Right lobe of liver (tissue), 6 donors: ENCODE measurements at regions not wholly inside any gene's neighbourhood (a gene's known extent, or its start where the extent isn't known, plus 50 kb on each side); places are given as distances from the start of the nearest gene placed in this dataset.

Experiments used
- ATAC-seq, 4 donors: fragments of 200-7000 bp; cut with Tn5 transposase; one replicate each; pipeline ENCODE4 v1.9.1; 2020; ENCODE audit warnings: mild to moderate bottlenecking in 4 of 4, moderate library complexity in 4 of 4
- DNase-seq, 3 donors: peaks; one replicate each; pipeline ENCODE4 v3.0.0-alpha.2; 2020
- H3K27ac ChIP-seq, 3 donors: fragments of 200-600 bp; one replicate each; pipeline ENCODE4 v1.8.0; 2022
- H3K27me3 ChIP-seq, 2 donors: fragments of 200-600 bp; one replicate each; pipeline ENCODE4 v1.8.0; 2022
- H3K36me3 ChIP-seq, 4 donors: fragments of 200-600 bp; sonication (generic) in 1 of 4; one replicate each; pipeline versions ENCODE4 v1.5.1 to v1.8.0; 2017 to 2022; ENCODE audit warnings: control low read depth in 1 of 4
- H3K4me1 ChIP-seq, 4 donors: fragments of 200-600 bp; sonication (generic) in 1 of 4; one replicate each; pipeline versions ENCODE4 v1.5.1 to v1.8.0; 2017 to 2022; ENCODE audit warnings: control low read depth in 1 of 4
- H3K4me3 ChIP-seq, 3 donors: fragments of 200-600 bp; one replicate each; pipeline ENCODE4 v1.8.0; 2022
- H3K9me3 ChIP-seq, 4 donors: fragments of 200-600 bp; sonication (generic) in 1 of 4; one replicate each; pipeline versions ENCODE4 v1.5.1 to v1.8.0; 2017 to 2022; ENCODE audit warnings: control low read depth in 1 of 4
- POLR2A ChIP-seq: fragments of 450-650 bp; IDR thresholded peaks from one replicate; pipeline ENCODE4 v1.6.1; 2017; ENCODE audit warnings: antibody characterized with exemption, mild to moderate bottlenecking
- WGBS: methylation state at CpG from one replicate; pipeline ENCODE4 v1.1.6; 2018; ENCODE audit warnings: low coverage, low lambda C conversion rate; ENCODE audit not compliant: insufficient coverage; ENCODE audit errors: missing lambda C conversion rate; 5-methylcytosine and 5-hydroxymethylcytosine counted together
- intact Hi-C, 2 donors: fragments of 100-400 bp; cut with DNase I; formaldehyde crosslinking; loops; one replicate each; pipeline versions ENCODE4 v1.11.2 to v1.14.1; 2022
- TF ChIP-seq, protein P1 (sequence below), 4 donors: fragments of 200-600 bp in 3 of 4; fragments of 450-650 bp in 1 of 4; IDR thresholded peaks; one replicate each; pipeline versions ENCODE4 v1.5.1 to v1.8.0; 2016 to 2022; ENCODE audit warnings: antibody characterized with exemption in 4 of 4, mild to moderate bottlenecking in 2 of 4
- donor health status: DM: no; HTN: yes; CAD: no.
- donor health status: DM: no; HTN: no; CAD: no.
- donor health status: DM: no; HTN: no; CAD: no.
- donor health status: DM: no; HTN: yes; CAD: no.
- donor health status: DM: no; HTN: yes; CAD: no.

DNA sequence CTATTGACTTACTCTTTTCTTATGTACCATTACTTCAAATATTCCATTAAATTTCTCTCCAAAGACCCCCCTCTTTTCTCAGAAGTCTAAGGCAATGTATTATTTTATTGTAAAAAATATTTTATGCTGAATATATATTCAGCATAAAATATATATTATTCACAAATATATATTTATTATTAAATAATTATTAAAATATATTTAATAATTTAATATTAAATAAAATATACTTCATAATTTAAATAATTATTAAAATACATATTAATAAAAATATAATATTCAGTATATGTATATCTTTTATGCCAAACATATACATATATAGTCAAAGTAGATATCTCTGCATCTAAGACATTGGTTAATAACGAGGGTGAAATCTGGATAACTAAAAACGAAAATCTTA lies 418.4 kb downstream of the GASK1B start:
- Histone ChIP-seq H3K27ac (no peak overlapping the region), H3K4me1 (no peaks in the 10 kb centered on the region), H3K27me3 (no peaks in the 10 kb centered on the region), H3K36me3 (no peaks in the 10 kb centered on the region), H3K4me3 (no peak overlapping the region), H3K9me3 (no peaks in the 10 kb centered on the region)
- DNase-seq (no peak), ATAC-seq (no peak)
- WGBS: 63% methylated on average over 2 of the region's 2 CpGs
- TF ChIP-seq, protein P1, sequence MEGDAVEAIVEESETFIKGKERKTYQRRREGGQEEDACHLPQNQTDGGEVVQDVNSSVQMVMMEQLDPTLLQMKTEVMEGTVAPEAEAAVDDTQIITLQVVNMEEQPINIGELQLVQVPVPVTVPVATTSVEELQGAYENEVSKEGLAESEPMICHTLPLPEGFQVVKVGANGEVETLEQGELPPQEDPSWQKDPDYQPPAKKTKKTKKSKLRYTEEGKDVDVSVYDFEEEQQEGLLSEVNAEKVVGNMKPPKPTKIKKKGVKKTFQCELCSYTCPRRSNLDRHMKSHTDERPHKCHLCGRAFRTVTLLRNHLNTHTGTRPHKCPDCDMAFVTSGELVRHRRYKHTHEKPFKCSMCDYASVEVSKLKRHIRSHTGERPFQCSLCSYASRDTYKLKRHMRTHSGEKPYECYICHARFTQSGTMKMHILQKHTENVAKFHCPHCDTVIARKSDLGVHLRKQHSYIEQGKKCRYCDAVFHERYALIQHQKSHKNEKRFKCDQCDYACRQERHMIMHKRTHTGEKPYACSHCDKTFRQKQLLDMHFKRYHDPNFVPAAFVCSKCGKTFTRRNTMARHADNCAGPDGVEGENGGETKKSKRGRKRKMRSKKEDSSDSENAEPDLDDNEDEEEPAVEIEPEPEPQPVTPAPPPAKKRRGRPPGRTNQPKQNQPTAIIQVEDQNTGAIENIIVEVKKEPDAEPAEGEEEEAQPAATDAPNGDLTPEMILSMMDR (IDR thresholded peaks at IDR 0.05): no peak
- TF ChIP-seq POLR2A: no peak
- intact Hi-C loops: no loop called here

DNA sequence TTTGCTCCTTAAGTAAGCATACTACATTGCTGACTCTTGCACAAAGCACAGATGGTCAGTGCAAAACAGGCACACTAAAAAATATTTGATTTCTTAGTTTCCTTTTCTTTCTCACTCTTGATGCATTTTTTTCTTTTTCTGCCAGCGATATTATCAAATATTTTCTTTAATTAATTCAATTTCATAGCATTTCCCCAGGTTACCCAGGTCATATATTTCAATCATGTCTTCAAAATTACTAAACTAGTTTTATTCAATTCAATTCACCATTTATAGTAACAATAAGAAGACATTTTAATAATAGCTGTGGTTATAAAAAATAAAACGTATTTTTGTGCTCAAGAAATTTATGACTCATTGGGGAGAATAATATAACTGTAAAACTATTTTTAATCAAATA lies 421.2 kb downstream of the GASK1B start:
- 79% methylated on average over 2 of the region's 2 CpGs for WGBS
- Histone ChIP-seq H3K9me3 (no peaks in the 10 kb centered on the region), H3K27ac (no peak overlapping the region), H3K4me1 (no peaks in the 10 kb centered on the region), H3K27me3 (no peaks in the 10 kb centered on the region), H3K4me3 (no peak overlapping the region), H3K36me3 (no peaks in the 10 kb centered on the region)
- ATAC-seq: no peak
- DNase-seq: no peak
- intact Hi-C loops: no loop called here
- TF ChIP-seq POLR2A: no peak
- TF ChIP-seq, protein P1 (IDR thresholded peaks at IDR 0.05): no peak

DNA sequence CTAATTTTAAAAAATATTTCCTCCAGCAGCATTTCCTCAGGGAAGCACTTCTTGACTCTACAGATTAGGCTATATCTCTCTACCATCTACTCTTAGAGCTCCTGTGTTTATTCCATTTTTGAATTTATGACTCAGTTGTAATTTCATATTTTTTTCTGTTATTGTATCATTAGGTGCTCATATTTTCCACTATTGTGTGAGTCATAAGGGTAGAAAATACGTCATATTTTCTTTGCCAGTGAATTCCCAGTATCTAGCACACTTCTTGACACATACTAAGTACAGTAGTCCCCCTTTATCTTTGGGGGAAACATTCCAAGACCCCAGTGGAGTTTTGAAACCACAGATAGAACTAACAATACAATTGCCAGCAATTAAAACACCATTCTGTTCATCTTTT lies 431.2 kb downstream of the GASK1B start:
- H3K4me1 ChIP-seq: no peaks in the 10 kb centered on the region
- DNase-seq (no peak), ATAC-seq (no peak)
- 73% methylated on average over 1 of the region's 1 CpG for WGBS
- H3K27ac ChIP-seq: no peak overlapping the region
- TF ChIP-seq POLR2A: no peak
- TF ChIP-seq, protein P1 (IDR thresholded peaks at IDR 0.05): no peak
- no peaks in the 10 kb centered on the region for H3K9me3 ChIP-seq
- intact Hi-C loops: no loop called here
- no peaks in the 10 kb centered on the region for H3K27me3 ChIP-seq
- no peaks in the 10 kb centered on the region for H3K36me3 ChIP-seq
- no peak overlapping the region for H3K4me3 ChIP-seq

DNA sequence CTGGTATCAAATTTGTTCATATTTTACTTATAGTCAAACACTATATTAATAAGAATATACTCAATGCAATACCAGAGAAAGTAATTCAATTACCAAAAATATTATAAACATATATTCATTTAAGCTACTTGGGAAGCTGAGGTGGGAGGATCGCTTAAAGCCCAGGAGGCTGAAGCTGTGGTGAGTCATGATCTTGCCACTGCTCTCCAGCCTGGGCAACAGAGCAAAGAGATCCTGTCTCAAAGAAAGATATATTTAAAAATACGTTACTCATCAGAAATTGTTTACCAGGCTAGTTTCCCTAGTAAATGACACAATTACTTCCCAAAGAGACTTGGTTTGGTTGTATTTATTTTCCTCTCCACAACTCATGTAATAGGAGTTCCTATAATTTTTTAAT lies 433.6 kb downstream of the GASK1B start:
- ATAC-seq: no peak
- Histone ChIP-seq H3K4me3 (no peak overlapping the region), H3K36me3 (no peaks in the 10 kb centered on the region), H3K4me1 (no peaks in the 10 kb centered on the region), H3K9me3 (no peaks in the 10 kb centered on the region), H3K27me3 (no peaks in the 10 kb centered on the region), H3K27ac (no peak overlapping the region)
- intact Hi-C loops: no loop called here
- TF ChIP-seq, protein P1 (IDR thresholded peaks at IDR 0.05): no peak
- no peak for TF ChIP-seq POLR2A
- DNase-seq: no peak
- WGBS: 57% methylated on average over 2 of the region's 2 CpGs

DNA sequence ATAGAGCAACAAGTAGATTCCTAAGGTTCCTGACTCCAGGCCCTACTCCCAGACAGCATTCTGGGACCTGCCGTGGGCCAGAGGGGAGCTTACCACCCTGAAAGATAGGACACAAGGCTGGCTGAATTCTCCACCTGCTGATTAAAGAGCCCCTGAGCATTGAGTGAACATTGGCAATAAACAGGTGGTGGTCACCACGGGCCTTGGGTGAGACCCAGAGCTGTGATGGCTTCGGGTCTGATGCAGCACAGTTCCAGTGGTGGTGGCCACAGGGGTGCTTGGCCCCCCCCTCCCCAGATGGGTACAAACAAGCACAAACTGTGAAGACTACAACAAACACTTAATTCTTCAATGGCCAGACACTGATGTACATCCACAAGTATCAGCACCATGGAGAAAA lies 444.6 kb downstream of the GASK1B start:
- no peak for TF ChIP-seq POLR2A
- TF ChIP-seq, protein P1 (IDR thresholded peaks at IDR 0.05): no peak
- ATAC-seq (no peak), DNase-seq (no peak)
- Histone ChIP-seq H3K27ac (no peak overlapping the region), H3K4me1 (no peaks in the 10 kb centered on the region), H3K27me3 (no peaks in the 10 kb centered on the region), H3K36me3 (no peaks in the 10 kb centered on the region), H3K9me3 (peaks cover 0 to 3% (median 0%) of the 10 kb centered on the region in 4 donors), H3K4me3 (no peak overlapping the region)
- WGBS: 60% methylated on average over 1 of the region's 3 CpGs
- intact Hi-C loops: no loop called here
